ENCODE measurements at regions not wholly inside any gene's neighbourhood (a gene's known extent, or its start where the extent isn't known, plus 50 kb on each side); places are given as distances from the start of the nearest gene placed in this dataset.

- TF ChIP-seq EZH2 (IDR thresholded peaks at IDR 0.05) (no peak), POLR2AphosphoS5 (IDR thresholded peaks at IDR 0.05; ENCODE audit: borderline replicate concordance, low read depth, low read length) (no peak)
Observed at GRCh38 chrX:101745046-101745445, 85.4 kb upstream of the ARMCX2 start.

Measured in SK-N-MC (cell line).